HG03196 (cell line): ENCODE measurements at regions not wholly inside any gene's neighbourhood (a gene's known extent, or its start where the extent isn't known, plus 50 kb on each side); places are given as distances from the start of the nearest gene placed in this dataset.
"Not testable (repeated sequence)": the region's sequence is repeated elsewhere in the genome, so short reads cannot be mapped to it uniquely, and the experiment has no call there.

Experiments used
- ATAC-seq: cut with Tn5 transposase; IDR thresholded peaks from one replicate; pipeline ENCODE4 v1.9.1; 2021; ENCODE audit not compliant: unreplicated experiment

GRCh38 chr11:115664313-115664712 lies 160.1 kb upstream of the CADM1 start:
- no peak for ATAC-seq

- ATAC-seq, result no peak
Measured at GRCh38 chr11:115663790-115664189, 159.6 kb upstream of the CADM1 start.

DNA sequence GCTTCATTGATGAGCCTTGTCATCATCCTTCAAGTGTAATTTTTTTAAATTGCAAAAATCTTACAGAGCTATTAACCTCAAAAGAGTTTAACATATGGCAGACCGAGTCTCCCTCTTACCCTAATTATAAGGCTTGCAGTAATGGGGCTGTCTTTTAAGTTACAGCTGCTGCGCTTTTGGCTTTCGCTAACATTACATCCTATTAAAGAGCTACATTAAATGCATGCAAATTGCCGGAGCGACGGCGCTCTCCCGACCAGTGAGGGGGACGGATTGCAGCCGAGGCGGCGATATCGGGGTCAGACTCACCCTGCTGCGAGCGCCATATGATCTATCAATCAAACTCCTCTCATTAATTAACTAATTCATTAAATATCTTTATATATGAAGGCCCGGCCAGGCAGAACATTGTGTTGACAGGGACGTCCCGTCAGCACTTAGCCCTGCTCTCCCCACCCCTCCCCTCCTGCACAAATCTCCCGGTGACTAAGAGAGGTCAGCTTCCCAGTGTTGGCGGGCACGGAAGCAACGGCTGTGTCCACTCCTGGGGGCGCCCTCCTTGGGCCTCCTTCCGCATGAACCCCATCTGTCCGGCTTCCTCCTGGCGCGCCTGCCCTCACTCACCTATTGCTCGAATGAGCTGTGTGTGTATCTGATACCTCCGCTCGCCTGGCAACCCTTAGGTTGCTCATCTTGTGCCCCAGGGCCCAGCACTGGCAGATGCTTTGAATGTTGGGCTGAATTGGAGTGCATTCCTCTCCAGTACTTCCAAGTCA lies 156.0 kb upstream of the CADM1 start:
- ATAC-seq, result no peak

DNA sequence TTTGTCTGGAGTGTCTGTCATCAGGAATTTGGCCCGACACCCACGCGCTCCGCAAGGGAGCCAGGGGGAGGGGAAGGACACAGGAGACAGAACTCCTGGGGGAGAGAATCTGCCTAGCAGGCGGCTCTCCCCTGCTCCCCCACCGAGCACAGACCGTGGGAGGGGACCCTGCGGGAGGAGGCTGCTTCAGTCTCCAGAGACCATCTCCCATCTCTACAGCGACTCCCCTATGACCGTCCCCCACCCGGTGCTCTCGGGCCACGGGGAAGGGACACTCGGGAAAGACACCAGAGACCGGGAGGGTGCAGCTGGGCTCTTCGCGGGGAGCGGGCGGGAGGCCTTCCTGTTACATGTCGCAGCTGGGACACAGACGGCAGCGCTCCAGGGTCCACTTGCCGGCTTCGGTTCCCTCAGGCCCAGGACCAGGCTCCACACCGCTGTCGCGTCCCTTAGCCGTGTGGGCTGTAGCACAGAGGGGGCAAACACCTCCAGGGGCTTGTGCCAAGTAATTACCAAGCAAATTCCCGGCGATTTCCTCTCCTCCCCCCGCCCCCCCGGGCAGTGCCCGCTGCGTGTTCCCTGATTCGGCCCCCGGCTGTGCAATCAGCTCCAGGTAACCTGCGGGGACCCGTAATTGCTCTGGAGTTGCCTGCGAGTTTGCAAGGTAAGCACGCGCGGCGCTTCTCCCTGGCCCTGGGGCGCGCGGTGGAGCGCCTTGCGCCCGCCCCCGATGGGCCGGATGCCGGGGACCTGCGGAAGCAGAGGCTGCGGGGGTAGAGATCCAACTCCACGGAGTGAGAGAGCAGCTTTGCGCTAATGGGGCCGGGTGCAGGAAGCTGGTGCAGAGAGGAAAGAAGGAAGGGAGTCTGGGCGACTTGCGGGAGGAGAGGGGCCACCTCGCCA lies 155.1 kb upstream of the CADM1 start:
- no peak for ATAC-seq

- ATAC-seq, result no peak
Measured at GRCh38 chr11:115657586-115657985, 153.4 kb upstream of the CADM1 start.

DNA sequence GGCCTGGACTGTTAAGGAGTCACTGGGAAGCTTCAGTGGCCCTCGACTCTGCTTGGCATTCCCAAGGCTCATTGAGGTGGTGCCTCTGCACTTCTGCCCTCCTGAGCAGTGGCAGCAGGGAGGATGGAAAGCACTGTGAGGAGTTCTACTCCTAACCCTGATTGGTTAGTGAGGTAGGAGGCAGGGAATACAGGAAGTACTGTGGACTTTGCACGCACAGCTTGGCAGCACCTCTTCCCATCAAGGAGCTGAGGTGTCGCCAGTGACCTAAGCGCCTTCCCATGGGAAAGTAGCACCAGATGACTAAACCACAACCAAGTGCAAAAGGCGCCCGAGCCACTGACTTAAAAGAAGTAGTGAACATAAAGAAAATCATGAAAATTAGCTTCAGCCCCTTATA lies 152.5 kb upstream of the CADM1 start:
- ATAC-seq, result no peak

DNA sequence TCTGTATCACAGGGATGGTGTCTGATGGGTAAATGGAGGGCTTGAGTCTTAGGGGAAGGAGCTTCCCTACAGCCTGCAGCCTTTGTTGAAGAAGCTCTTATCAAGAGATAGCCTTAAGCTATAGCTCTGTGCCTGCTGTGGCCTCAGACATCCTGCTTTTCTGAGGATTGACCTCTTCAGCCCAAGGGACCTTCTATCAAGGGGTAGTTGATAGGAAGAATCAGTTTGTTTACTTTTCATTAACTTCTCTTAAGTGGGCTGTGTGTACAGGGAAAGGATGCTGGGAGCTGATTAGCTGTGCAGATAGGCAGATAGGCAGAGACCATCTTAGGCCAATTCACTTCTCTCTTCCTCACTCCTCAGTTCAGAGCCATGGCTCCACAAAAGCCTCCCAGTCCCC lies 151.8 kb upstream of the CADM1 start:
- no peak for ATAC-seq

- ATAC-seq, result no peak
Measured at GRCh38 chr11:115654792-115655191, 150.6 kb upstream of the CADM1 start.

DNA sequence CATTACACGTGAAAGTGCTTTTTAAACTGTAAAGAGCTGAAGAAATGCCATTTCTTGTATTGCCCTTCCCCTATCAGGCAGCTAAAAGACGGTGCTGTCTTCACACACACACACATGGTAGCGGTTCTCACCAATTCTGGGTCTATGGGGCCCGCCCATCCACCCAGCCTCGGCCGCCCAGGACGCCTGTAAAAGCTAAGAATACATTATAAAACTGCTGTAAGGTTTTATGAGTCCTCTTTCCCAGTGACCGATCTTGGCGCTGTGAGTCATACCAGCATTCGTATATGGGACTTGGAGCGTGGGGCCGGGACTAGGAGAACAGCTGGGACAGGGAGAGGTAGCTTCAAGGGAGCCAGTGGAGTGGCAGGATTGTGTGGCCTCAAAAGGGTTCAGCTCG lies 149.7 kb upstream of the CADM1 start:
- ATAC-seq, result no peak

DNA sequence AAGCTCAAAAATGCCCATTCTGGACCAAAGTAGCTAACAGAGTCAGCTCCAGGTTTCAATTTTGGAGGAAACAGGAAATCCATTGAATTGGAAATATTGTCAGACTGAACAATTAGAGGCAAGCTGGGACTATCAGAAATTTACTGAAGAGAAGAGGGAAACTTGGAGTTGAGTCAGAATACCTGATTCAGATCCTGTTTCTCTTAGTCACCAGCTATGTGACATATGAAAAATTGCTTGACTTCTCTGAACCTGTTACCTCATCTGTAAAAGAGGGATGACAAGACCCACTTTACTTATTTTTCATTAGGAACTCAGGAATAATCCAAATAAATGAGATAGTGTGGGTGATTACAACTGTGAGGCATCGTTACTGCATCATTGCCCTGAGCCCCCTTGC lies 148.9 kb upstream of the CADM1 start:
- ATAC-seq, result no peak

DNA sequence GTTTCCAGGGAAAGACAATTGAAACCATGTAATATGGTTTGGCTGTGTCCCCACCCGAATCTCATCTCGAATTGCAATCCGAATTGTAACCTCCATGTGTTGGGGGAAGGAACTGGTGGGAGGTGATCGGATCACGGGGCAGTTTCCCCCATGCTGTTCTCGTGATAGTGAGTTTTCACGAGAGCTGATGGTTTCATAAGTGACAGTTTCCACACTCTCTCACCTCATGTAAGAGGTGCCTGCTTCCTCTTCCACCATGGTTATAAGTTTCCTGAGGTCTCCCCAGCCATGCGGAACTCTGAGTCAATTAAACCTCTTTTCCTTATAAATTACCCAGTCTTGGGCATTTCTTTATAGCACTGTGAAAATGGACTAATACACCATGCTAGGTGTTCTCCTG lies 148.3 kb upstream of the CADM1 start:
- no peak for ATAC-seq

GRCh38 chr11:115652094-115652493 lies 147.9 kb upstream of the CADM1 start:
- ATAC-seq, result no peak

GRCh38 chr11:115649461-115649860 lies 145.2 kb upstream of the CADM1 start:
- ATAC-seq, result no peak

GRCh38 chr11:115645631-115646317 lies 141.6 kb upstream of the CADM1 start:
- no peak for ATAC-seq

- no peak for ATAC-seq
Measured at GRCh38 chr11:115644856-115645255, 140.6 kb upstream of the CADM1 start.

DNA sequence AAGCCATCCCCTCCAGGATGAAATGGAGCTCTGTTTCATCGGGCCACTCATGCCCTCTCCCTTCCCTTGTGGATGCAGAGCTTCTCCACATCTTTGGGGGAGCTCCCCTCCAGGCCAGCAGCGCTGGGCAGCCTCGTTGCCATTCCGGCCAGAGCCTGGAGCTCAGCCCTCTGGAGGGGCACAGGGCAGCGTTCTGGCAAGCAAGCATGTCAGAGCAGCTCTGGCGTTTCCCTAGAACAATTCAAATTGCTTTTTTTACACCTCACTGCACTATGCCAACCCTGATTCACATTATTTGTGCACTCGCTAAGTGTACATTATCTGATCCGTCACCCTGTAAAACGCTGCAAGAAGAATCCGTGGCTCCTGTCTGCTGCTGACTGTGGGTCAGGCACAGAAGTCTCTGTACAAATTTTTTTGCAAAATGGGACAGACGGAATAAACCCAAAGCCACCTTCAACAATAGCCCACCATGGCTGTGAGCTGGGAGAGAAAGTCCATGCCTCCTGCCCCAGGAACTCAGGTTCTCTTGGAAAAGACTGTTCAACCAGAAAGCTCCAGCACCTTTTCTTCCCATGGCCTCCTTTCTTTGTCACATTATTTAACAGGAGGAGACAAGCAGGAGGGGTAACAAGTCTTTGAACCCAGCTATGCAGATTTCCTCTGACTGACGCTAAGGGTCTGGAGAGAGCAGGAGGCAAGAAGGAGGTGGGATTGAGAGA lies 139.5 kb upstream of the CADM1 start:
- ATAC-seq, result no peak

GRCh38 chr11:115642660-115643059 lies 138.4 kb upstream of the CADM1 start:
- ATAC-seq, result no peak

DNA sequence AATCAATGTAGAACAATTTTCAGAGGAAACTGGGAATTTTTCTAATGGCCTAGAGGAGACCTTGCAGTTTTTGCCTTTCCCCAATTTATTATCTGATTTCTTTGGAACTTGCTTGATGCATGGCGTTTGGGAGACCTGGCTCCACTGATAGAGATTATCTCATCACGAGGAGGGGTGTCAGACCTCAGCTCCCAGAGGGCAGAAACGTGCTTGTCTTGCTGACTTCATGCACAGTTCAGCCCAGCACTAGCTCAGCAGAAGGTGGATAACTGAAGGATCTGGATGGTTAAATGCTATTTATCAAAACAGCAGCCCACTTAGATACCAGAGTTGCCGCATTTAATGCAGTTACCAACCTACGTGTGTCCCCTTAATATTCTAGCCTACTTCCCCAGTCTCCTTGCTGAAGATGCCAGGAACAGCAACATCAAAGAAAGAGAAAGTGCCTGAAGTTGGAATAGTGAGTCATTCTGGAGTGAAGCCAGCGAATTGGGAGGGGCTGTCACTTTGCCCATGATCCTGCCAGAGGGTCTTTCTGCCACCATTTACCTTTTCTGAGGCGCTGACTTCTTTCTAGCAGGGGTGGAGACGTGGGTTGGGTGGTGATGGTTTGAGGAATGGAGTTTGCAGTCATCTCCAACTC lies 133.5 kb upstream of the CADM1 start:
- ATAC-seq, result no peak

DNA sequence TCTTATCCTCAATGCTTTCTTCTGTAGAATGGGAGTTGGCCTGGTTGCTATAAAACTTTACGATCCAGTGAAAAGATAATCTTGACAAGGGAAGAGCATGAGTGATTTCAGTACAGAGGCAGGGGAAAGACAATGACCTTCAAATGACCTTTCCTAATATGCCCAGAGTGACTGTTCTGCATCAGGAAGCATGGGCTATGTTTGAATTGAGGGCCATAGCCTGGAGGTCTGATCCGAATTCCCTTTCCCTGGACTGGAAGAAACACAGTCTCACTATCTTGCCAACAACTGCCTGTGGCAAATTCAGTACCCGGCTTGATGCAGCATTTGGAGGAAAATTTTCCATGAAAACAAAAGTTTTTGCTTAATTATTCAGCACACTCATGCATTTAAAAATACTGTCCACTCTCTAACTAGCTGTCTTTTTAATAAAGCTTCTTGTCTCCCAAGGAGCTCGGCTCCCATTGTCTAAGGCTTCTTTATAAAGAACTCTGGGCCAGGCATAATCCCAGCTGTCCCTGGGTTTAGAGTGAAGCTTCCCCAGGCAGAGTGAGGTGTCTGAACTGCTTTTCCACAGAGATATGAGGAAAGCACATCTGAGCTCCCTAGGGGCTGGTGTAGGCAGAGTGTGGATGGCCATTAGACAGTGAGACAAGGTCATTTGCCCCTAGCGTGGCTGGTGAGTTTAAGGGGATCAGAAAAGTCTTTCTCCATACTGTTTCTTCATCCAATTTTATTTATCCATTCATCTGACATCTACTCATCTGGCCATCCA lies 132.7 kb upstream of the CADM1 start:
- ATAC-seq, result no peak

DNA sequence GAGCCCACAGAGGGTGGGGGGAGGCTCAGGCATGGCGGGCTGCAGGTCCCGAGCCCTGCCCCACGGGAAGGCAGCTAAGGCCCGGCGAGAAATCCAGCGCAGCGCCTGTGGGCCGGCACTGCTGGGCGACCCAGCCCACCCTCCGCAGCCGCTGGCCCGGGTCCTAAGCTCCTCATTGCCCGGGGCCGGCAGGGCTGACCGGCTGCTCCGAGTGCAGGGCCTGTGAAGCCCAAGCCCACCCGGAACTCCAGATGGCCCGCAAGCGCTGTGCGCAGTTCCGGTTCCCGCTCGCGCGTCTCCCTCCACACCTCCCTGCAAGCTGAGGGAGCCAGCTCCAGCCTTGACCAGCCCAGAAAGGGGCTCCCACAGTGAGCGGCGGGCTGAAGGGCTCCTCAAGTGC lies 129.8 kb upstream of the CADM1 start:
- not testable (repeated sequence) for ATAC-seq
